LNCaP clone FGC (cell line): ENCODE measurements at regions not wholly inside any gene's neighbourhood (a gene's known extent, or its start where the extent isn't known, plus 50 kb on each side); places are given as distances from the start of the nearest gene placed in this dataset.

ENCODE experiments used
- DNase-seq: peaks from one replicate; pipeline ENCODE4 v3.0.0-alpha.2; 2011; ENCODE audit warnings: low read depth
- H3K4me3 ChIP-seq: 2 replicates; pipeline ENCODE4 v1.5.1; 2011; ENCODE audit warnings: mild to moderate bottlenecking, low read depth, low read length, control low read depth
- CTCF ChIP-seq: IDR thresholded peaks from 2 replicates; pipeline ENCODE4 v1.5.1; 2012; ENCODE audit warnings: mild to moderate bottlenecking; ENCODE audit not compliant: control insufficient read depth, insufficient read depth; ENCODE audit errors: extremely low read depth

- no peak overlapping the region for H3K4me3 ChIP-seq
- no peak for DNase-seq
- no peak for TF ChIP-seq CTCF
Measured at GRCh38 chr2:2827761-2828221, 496.7 kb upstream of the MYT1L start.

GRCh38 chr2:2827046-2827636 is 496.1 kb upstream of the MYT1L start:
- no peak overlapping the region for H3K4me3 ChIP-seq
- TF ChIP-seq CTCF, result no peak
- DNase-seq, result no peak

- no peak overlapping the region for H3K4me3 ChIP-seq
- no peak for DNase-seq
- TF ChIP-seq CTCF, result no peak
Measured at GRCh38 chr2:2826621-2827020, 495.5 kb upstream of the MYT1L start.

GRCh38 chr2:2826209-2826551 is 495.1 kb upstream of the MYT1L start:
- no peak overlapping the region for H3K4me3 ChIP-seq
- no peak for DNase-seq
- TF ChIP-seq CTCF, result no peak

GRCh38 chr2:2825516-2826208 is 494.6 kb upstream of the MYT1L start:
- H3K4me3 ChIP-seq, result no peak overlapping the region
- no peak for TF ChIP-seq CTCF
- no peak for DNase-seq

GRCh38 chr2:2825062-2825461 is 494.0 kb upstream of the MYT1L start:
- no peak for TF ChIP-seq CTCF
- no peak overlapping the region for H3K4me3 ChIP-seq
- DNase-seq, result no peak

- no peak overlapping the region for H3K4me3 ChIP-seq
- no peak for DNase-seq
- no peak for TF ChIP-seq CTCF
Measured at GRCh38 chr2:2824588-2824987, 493.5 kb upstream of the MYT1L start.
